Stimulated activated CD4-positive, alpha-beta T cell treated with anti-CD3 and anti-CD28 coated beads, Interleukin-4, amount 100 ng/mL, for 4 hours (primary cell): ENCODE measurements at regions not wholly inside any gene's neighbourhood (a gene's known extent, or its start where the extent isn't known, plus 50 kb on each side); places are given as distances from the start of the nearest gene placed in this dataset.

Experiments
- DNase-seq, 2 experiments: peaks; one replicate each; pipeline ENCODE4 v3.0.0-alpha.2; 2020

DNA sequence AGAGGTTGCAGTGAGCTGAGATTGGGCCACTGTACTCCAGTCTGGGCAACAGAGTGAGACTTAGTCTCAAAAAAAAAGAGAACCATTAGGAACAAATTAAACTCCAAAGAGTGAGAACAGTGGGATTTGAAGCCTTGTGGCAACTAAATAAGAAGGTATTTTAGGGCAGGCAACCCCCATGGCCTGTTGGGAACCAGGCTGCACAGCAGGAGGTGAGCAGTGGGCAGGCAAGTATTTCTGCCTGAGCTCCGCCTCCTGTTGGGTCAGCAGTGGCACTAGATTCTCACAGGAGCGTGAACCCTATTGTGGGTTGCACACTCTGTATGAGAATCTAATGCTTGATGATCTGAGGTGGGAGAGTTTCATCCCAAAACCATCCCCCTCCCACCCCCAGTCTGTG lies 57.6 kb upstream of the MED9 start:
- DNase-seq: no peak

DNA sequence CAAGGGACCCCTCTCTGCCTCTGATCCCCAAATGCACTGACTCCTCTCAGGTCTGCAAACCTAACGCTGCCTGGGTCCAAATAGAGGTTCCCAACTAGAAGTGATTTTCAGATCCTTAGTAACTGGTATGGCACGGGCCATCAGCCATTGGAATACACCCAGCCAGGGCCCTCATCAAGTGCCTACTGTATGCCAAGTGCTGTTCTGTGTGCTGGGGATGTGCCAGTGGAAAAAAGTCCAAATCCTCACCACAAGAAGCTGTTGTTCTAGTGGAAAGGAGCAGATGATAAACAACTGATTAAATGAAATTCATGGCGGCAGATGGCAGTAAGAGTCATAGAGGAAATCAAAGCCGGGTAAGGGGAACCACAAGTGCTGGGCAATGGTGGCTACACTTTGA lies 57.2 kb upstream of the MED9 start:
- DNase-seq: no peak

DNA sequence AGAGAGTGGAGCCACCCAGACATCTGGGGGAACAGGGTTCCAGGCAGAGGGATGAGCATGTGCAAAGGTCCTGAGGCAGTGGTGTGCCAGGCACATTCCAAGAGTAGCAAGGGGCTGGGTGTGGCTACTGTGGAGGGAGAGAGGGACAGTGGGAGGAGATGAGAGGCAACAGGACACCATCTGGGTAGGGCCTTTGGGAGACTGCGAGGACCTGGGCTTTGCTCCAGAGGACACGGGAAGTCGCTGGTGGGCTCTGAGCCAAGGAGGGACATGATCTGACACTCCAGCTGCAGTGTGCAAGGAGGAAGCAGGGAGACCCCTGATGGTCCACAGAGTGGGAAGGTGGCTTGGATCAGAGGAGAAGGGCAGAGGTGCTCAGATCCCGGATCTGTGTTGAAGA lies 56.7 kb upstream of the MED9 start:
- no peak for DNase-seq

DNA sequence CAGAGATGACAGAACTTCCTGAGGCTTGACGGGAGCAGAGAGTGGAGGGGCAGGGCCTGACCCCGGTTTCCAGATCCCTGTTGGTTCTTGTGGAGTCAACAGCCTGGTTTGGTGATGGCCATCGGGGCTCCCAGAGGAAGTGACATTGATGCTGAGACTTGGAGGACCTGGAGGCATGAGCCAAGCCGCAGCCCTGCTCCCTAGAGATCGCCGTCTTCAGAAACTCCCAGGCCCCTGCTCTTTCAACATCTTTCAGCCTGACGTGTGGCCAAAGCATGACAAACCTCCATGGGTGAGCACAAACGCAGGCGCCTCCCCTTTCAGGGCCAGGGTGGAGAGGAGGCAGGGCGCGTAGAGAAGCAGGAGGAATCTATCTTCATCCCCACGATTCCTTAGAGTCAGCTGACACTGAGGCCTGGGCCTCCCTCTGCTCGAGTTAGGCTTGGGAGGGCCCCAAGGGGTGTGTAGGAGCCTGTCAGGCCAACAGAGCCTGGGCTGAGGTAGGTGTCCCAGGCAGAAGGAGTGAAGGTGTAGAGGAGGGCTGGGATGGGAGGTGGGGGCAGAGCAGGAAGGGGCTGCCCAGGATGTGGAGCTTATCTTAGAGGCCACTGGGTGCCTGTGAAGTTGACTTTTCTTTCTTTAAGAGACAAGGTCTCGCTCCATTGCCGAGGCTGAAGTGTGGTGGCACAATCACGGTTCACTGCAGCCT lies 56.1 kb upstream of the MED9 start:
- no peak for DNase-seq

DNA sequence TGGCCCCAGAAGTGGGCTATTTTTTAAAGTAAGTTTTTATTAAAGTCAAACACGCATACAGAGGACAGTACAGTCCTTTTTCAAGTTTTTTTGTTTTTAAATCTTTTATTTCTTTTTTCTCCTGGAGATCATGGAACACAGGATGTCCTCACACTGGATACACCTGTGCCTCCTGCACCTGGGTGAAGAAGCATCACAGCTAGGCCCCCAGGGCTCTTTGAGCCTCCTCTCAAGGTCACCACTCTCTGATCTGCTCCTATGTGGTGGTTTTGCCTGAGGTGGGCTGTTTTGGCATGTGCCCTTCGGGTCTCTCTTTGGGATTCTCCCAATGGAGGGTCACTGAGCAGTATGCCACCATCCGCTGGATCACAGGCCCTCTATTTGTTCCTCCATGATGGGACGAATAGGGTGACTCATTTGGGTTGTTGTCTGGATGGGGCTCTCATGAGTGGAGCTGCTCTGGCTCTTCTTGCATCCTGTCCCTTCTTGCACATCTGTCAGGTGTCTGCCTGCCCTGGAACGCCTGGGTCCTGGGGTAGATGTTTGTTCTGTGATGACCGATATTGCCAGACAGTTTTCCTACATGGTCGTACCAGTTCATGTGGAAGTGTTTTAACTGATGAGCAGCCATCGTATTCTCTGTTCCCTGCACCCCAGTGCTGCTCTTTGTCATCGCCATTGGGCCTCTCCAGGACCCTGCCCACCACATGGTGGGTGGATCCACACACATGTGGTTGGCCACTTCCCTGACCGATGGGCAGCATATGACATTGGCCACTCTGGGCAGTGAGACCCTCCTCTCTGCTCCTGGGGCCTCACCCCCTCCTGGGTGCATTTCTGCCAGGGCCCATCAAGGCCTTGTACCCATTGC lies 55.2 kb upstream of the MED9 start:
- no peak for DNase-seq

DNA sequence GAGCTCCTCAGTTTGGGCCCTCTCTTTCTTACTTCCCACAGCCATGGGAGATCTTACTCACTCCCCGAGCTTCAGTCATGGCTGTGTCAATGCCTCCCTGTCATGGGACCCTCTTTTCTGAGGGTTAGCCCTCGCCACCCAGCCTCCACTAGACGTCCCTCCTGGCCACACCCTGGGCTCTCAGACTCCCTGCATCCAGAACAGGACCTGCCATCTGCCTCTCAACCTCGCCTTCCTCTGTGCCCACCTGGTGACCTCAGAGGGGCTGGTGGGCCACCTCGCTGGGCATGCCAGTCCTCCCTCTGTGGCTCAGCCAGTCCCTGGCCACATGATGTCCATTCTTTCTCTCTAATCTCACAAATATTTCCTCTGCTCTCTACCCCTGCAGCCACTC lies 54.6 kb upstream of the MED9 start:
- no peak for DNase-seq

DNA sequence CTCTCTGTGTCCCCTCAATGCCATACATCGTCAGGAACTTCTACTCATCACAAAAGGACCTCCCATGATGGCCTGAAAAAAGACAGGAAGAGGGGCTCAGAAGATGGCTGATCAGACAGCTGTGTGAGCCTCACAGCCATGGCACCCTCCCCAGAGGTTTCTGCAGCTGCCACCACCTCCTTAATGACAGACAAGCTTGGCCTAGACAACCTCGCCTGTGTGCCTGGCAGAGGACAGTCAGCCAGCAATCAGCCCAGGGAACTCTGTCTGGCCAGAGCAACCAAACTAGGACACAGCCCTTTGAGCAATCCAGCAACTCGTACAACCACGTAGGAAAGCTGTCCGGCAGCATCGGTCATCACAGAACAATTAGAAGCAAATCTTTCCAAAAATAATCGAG lies 54.2 kb upstream of the MED9 start:
- DNase-seq: no peak

DNA sequence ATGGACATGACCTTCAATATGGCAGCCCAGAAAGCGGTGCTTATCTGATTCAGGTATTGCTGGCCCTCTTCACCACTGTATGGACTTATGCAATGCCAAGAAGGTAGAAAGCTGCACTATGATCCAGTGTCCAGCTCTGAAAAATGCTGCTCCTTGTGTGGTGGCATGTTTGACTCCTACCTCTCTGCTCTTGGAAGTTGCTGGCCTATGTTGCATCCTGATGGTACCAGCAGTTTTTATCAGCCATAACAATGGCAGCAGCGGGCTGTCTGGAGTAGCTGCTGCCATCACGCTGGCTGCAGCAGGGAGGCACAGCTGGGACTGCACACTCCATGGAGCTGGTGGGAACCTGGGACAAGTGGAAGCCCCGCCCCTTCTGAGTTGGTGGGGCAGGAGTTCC lies 53.1 kb upstream of the MED9 start:
- DNase-seq: no peak

DNA sequence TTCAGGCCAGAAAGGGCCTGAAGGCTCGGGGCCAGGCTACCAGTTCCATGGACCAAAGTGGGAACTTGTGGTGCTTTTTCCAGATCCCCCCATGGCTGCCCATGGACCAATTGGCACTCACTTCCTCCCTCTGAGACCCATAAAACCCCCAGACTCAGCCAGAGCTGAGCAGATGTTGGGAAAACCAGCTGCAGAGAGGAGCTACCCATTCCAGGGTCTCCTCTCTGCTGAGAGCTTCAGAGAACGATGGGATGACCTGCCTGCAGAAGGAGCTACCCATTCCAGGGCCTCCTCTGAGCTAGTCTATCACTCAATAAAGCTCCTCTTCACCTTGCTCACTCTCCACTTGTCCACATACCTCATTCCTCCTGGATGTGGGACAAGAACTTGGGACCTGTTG lies 52.2 kb upstream of the MED9 start:
- DNase-seq: no peak

DNA sequence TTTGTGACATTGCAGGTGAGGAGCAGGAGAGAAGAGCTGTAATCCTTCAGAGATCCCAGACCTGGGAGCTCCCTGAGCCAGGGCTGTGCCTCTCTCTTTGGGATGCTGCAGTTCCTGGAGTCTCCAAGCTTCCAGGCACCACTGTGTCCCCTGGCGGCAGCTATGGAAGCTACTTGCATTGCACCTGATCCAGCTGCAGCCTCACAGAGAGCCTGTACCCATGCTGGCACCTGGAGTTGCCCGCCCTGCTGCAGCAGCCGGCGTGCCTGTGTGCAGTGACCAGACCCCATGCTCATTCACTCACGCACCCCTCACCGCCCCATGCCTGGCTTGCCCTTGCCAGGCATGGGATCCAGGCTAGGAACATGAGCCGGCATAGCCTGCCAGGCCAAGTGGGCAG lies 51.8 kb upstream of the MED9 start:
- no peak for DNase-seq

DNA sequence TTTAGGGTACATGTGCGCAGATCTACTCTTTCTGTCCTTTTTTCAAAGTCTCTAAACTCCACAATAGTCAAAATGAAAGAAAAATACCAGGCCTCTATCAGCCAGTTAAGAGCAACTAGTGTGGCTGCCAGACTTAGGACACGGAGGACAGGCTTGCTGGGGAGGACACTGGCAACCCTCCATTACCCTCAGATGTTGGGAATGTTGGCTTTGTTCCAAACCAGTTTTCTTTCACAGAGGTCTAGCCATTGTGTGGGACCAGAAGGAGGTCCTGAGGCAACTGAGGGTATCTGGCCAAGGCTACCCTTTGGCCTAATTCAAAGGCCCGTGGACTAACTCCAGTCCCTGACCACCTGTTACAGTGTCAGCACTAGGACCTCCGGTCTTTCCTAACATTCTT lies 51.2 kb upstream of the MED9 start:
- no peak for DNase-seq

DNA sequence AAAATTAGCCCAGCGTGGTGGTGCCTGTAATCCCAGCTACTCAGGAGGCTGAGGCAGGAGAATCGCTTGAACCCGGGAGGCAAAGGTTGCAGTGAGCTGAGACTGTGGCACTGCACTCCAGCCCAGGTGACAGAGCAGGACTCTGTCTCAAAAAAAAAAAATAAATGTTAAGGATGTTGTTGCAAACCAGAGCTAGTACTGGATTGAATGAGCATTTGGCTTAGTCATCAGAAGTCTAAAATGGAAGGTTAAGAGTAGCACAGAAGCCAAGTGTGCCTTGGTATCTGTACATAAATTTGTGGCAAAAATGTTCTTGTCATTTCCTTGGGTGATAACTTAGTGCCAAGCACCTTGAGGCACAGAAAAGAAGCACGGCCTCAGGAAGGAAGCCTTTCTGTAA lies 50.6 kb upstream of the MED9 start:
- DNase-seq: no peak
